HG03064 (cell line): ENCODE measurements at regions not wholly inside any gene's neighbourhood (a gene's known extent, or its start where the extent isn't known, plus 50 kb on each side); places are given as distances from the start of the nearest gene placed in this dataset.

Experiments used
- ATAC-seq: cut with Tn5 transposase; IDR thresholded peaks from one replicate; pipeline ENCODE4 v1.9.1; 2021; ENCODE audit warnings: low read depth; ENCODE audit not compliant: unreplicated experiment

- no peak for ATAC-seq
Observed at GRCh38 chr9:105059252-105059651, 131.3 kb upstream of the ABCA1 start.

GRCh38 chr9:105062222-105062855 lies 134.4 kb upstream of the ABCA1 start:
- no peak for ATAC-seq

DNA sequence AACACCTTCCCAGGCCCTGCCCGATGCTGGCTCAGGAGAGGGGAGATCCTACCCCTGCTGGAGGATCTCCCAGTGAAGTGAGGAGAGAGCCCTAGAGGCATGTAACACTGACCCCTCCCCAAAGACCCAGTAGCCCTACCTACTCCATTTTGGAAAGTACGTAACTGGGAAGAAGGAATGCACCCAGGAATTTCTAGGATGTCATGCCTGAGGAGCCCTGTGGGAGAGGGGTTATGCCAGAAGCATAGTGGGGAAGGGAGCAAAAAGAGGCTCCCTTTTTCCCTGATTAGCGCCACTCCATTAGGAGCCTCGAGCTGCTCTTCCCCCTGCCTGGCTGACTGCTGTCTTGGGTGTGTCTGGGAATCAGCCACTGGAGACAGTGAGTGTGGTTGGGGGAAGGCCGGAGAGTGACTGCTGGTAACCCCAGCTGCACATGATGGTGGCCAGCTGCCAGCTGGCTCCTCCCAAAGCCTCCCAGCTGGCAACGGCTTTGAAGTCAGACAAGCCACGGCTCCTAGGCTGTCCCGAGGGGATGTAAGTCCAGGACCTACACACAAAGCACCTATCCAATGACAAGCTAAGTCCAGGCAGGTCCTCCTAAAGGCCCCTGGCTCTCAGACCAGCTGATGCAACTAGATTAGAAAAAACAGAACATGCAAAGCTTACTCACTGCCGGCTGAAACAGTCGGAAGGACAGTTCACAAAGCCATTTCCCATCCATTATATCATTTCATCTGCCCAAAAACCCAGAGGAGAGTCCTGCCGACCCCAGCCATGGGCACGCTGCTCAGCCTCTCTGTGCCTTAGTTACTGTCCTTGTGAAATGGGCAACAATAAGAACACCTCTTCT lies 136.5 kb upstream of the ABCA1 start:
- no peak for ATAC-seq

- ATAC-seq, result no peak
Observed at GRCh38 chr9:105065098-105066088, 137.4 kb upstream of the ABCA1 start.

GRCh38 chr9:105066275-105066865 lies 138.4 kb upstream of the ABCA1 start:
- ATAC-seq, result no peak

DNA sequence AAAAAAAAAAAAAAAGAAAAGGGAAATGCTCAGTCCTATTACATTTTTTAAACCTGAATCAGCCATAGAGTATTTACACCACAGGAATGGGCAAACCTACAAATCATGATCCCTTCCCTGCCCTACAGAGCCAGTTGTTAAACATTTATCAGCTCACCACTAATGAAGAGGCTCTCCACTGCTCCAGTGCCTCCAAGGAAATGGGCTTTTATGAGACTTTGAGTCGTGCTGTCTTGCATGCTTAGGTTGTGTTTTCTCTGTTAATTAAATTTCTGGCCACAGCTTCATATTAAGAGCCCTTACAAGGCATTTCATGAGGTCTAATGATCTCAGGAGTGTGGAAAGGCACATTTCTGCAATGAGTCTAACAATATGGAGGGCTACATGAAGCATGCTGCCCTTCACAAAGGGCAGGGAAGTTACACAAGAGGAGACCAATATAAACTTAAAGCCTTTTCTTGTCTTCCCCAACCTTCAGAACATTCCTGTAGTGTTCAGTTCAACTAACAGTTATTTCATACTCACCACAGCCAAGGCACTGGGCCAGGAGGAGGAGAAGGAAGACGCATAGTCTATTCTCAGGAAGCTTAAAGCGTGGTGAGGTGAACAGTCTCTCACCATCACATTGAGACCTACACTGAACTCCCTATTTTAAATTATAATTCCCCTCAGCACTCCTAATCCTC lies 140.1 kb upstream of the ABCA1 start:
- ATAC-seq, result no peak

- ATAC-seq, result no peak
Observed at GRCh38 chr9:105069285-105069684, 141.3 kb upstream of the ABCA1 start.

- ATAC-seq, result no peak
Observed at GRCh38 chr9:105069696-105070095, 141.7 kb upstream of the ABCA1 start.

DNA sequence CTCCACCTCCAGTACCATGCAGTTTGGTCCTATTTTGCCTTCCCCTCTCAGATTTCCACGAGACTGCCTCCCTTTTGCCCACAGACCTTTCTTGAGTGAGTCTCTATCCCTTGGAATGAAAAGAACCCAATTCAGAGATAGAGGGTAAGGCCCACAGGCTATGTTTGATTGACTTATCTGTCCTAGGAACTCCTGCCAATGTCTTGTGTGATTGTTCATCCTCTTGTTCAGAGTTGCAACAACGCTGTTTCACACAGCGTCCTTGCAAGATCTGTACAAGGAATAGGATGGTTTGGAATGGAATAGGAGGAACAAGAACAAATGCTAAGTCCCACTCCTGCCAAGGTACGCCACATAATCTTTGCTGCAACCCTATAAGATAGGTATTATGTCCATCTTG lies 142.2 kb upstream of the ABCA1 start:
- ATAC-seq, result no peak

- ATAC-seq, result no peak
Observed at GRCh38 chr9:105072476-105072875, 144.5 kb upstream of the ABCA1 start.

DNA sequence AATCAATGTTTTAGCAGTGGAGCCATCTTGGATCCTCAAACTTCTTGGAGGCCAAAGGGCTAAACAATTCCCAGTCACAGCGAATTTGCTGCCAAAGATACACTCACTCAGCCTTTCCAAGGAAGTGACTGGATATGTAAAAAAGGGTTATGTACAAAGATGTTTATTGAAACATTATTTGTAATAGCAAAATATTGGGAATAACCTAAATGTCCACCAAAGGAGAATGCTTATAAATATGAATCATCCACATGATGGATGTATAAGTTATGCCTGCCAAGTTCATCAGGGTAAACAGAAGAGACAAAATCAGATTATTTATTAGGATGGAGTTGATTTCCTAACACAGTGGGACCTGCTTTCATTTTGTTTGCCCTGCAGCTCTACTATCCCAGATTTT lies 145.2 kb upstream of the ABCA1 start:
- ATAC-seq, result no peak

- ATAC-seq, result no peak
Observed at GRCh38 chr9:105074491-105074890, 146.5 kb upstream of the ABCA1 start.

DNA sequence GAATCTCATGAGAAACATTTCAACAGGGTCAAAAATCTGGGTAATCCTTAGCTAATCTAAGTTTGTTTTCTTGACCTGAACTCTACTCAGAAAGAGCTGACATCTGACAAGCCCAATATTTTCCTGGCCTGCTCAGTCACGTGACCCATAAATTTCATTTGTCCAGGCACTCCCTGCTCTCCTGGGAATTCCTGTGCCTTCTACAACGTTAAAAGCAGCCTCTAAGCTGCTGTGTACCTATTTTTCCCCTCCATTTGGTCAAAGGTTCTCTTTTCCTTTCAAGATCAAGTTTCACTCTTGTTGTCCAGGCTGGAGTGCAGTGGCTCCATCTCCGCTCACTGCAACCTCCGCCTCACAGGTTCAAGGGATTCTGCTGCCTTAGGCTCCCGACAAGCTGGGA lies 148.8 kb upstream of the ABCA1 start:
- ATAC-seq, result no peak

- no peak for ATAC-seq
Observed at GRCh38 chr9:105079457-105079856, 151.5 kb upstream of the ABCA1 start.

DNA sequence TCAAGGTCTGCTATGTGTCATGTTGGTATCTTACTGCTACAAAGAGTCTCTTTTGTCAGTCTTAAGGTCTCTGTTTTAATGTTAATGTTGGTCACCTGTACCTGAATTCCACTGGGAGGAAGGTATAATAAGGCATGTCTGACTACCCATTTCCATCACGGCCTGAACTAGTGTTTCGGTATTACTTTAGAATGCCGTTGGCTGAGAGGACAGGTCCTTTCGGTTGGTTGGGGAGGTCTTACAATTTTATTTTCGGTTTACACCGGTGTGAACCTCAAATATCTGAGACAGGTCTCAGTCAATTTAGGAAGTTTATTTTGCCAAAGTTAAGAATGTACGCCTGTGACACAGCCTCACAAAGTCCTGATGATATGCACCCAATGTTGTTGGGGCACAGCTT lies 154.9 kb upstream of the ABCA1 start:
- no peak for ATAC-seq

GRCh38 chr9:105083256-105083655 lies 155.3 kb upstream of the ABCA1 start:
- no peak for ATAC-seq

DNA sequence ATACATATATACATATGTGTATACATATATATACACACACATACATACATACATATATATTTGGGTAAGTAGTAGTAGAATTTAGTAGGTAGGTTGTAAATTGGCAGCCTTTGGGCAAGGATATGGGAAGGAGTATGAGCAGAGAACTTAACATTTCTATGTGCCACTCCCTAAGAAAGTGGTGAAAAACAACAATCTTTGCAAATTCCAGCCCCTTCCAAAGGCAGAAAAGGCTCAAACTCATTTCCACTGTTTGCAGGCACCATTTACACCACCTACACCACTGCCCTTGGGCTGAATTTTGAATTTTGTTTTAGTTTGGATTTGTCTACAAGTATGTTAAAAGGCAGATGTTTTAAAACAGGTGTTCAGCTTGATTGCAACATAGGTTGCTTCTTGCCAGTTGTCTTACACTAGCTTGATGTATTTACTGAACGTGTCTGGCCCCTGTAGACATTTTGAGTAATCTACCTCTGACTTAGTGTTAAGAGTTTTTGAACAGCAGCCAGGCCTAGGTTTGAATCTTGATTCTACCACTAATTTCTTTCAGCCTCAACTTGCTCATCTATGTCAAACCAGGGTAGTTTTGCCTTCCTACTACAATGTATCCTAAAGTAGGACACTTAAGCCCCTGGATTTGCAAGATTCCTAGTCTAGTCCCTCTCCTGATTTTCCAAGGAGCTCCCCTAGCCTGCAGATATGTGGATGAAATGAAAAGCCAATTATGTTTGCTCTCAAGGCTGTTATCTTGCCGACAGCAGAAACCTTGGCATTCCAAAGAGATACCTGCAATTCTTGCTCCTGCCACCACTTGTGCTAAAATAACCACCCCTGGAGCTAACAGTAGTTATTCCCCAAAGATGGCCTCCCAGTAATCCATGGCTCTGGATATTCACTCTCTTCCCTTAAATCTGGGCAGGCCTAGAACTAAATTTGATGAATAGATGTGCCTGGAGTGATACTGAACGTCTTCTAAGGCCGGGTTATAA lies 156.2 kb upstream of the SLC44A1 start:
- ATAC-seq, result no peak

DNA sequence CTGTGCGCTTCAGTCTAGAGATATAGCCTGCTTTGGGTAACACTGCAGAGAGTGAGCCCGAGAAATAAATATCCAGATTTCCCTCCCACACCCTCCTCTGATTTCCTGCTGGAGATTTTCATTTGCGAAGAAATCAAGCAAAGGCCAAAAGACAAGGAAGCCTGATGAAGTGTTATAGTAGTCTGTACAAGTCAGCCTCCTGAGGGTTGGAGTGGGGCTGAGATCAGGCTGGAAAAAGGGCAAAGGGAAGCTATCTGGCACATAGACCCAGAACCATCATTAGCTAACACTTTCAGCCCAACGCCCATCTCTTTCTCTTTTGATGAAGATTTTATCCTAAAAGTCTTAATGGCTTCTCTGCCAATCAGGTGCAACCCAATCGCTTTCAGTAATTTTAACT lies 154.6 kb upstream of the SLC44A1 start:
- no peak for ATAC-seq
